ENCODE measurements at regions not wholly inside any gene's neighbourhood (a gene's known extent, or its start where the extent isn't known, plus 50 kb on each side); places are given as distances from the start of the nearest gene placed in this dataset.

- TF ChIP-seq, protein P1, sequence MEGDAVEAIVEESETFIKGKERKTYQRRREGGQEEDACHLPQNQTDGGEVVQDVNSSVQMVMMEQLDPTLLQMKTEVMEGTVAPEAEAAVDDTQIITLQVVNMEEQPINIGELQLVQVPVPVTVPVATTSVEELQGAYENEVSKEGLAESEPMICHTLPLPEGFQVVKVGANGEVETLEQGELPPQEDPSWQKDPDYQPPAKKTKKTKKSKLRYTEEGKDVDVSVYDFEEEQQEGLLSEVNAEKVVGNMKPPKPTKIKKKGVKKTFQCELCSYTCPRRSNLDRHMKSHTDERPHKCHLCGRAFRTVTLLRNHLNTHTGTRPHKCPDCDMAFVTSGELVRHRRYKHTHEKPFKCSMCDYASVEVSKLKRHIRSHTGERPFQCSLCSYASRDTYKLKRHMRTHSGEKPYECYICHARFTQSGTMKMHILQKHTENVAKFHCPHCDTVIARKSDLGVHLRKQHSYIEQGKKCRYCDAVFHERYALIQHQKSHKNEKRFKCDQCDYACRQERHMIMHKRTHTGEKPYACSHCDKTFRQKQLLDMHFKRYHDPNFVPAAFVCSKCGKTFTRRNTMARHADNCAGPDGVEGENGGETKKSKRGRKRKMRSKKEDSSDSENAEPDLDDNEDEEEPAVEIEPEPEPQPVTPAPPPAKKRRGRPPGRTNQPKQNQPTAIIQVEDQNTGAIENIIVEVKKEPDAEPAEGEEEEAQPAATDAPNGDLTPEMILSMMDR (conservative IDR thresholded peaks at IDR 0.05), result no peak
- TF ChIP-seq ZFX (IDR thresholded peaks at IDR 0.05), result no peak
Observed at GRCh38 chr14:99073431-99073830, 198.6 kb downstream of the BCL11B start.
